ENCODE measurements at regions not wholly inside any gene's neighbourhood (a gene's known extent, or its start where the extent isn't known, plus 50 kb on each side); places are given as distances from the start of the nearest gene placed in this dataset.
"Not testable (repeated sequence)": the region's sequence is repeated elsewhere in the genome, so short reads cannot be mapped to it uniquely, and the experiment has no call there.

DNA sequence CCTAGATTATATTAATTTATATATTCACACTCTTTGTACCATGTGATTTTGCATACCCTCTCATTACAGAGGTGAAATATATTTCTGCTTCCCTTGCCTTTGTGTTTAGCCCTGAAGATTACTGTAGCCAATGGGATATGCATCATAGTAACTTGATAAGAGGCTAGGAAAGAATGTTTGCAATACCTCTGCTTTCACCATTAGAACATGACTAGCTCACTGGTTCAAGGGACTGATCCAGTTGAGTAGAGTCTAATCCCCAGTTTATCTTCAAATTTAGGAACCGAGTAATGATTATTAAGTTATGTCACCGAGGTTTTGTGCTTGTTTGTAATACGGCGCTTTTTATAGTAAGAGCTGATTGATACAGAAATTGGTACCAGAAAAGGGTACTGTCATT is 552.6 kb upstream of the GJE1 start:
- DNase-seq (ENCODE audit: low spot score): no peak

DNA sequence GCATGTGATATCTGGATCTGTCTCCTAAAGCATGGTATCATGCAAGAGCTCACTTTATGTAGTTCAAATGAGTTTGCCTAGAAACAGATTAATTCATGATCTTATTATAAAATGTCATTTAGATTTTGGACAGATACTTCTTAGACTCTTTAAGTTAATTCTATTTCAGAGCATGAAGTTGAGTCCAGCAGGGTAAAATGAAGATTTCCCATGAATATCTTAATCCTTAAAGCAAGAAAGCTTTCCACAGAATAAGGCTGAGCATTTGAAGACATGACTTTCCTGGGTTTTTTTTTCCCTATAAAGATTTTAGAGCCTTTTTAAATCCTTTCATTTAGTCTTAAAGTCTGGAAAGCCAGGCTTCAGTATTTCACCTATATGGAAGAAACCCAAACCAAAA is 556.0 kb upstream of the GJE1 start:
- DNase-seq (ENCODE audit: low spot score): no peak

DNA sequence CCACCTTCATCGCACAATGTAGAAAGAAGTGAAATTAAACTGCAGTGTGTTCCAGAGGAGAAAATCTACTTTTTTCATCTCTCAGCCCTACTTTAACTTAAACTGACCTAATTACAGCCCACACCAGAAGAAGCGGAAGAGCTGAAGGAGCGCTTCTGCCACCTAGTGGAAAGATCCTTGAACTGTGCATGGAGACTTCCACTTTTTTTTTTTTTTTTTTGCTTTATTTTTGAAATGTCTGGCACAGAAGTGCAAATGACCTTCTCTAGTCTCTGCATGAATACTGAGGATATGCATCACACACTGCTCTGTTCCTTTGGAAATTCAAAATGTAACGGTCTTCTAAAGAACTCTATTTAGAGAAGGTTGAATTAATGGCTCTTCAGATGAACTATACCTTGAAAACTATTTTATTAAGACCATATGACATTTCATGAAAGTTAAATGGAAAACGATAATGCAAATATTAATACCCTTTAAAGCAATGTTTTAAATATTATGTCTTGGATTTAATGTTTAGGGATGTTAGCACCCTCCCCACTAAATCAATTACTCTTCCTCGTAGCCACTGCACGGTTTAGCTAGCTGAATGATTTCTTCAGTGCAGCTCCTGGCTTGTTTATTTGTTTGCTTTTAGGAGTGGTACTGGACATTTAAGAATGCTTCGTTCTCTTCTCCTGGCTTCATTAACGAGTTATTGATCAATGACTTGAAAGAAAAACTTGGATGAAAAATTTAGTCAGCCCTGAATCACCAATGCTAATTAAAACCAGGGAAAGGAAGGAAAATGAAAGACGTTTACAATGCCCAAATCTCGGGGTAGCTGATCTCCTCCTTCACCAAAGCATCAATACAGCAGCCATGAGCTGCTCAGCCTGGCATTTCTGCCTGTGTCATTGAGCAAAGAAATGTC is 569.6 kb upstream of the GJE1 start:
- DNase-seq (ENCODE audit: low spot score): peak; percentile 89

- peak; percentile 48 for DNase-seq (ENCODE audit: low spot score)
Observed at GRCh38 chr6:141562186-141562811, 570.4 kb upstream of the GJE1 start.

DNA sequence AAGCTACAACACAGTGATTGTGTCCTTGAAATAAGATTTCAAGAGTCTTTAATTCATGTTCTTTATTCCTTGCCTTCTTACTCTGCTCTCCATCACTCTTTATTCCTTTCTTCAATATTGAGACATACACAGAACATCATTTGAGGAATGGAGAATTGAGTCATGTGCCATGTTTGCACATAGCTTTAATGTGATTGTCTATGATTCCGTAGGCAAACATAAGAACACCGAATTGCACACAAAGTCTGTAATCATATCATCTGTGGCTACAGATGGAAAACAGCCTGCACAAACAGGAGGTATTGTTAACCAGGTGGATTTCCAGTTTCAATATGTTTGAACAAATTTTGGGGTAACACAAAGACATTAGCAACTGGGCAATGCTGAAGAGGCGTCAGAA is 571.6 kb upstream of the GJE1 start:
- DNase-seq (ENCODE audit: low spot score): no peak

GRCh38 chr6:141552463-141552862 is 580.3 kb upstream of the GJE1 start:
- DNase-seq (ENCODE audit: low spot score): peak; percentile 95

- no peak for DNase-seq (ENCODE audit: low spot score)
Observed at GRCh38 chr6:141552031-141552430, 580.7 kb upstream of the GJE1 start.

GRCh38 chr6:141551318-141551717 is 581.4 kb upstream of the GJE1 start:
- DNase-seq (ENCODE audit: low spot score): no peak

- no peak for DNase-seq (ENCODE audit: low spot score)
Observed at GRCh38 chr6:141550471-141550870, 582.3 kb upstream of the GJE1 start.

DNA sequence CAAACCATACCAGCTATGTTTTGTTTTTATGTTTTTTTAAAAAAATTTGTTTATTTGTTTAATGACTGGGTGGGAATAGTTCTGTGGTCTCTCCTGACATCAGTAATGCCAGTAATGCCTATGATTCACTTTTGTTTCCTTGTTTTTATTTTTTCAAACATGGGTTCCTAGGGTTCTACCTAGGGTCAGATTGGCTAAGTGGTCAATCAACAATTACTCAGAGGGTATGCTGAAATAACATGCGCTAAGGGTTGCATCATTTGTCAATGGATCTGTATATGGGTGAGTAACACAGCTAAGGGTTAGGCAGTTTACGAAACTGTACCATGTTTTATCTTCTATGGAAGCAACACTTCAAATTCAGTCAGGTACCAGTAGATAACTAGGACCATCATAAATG is 583.8 kb upstream of the GJE1 start:
- no peak for DNase-seq (ENCODE audit: low spot score)

GRCh38 chr6:141541581-141542324 is 591.0 kb upstream of the GJE1 start:
- DNase-seq (ENCODE audit: low spot score): peak; percentile 21

- no peak for DNase-seq (ENCODE audit: low spot score)
Observed at GRCh38 chr6:141540207-141540606, 592.5 kb upstream of the GJE1 start.

- DNase-seq (ENCODE audit: low spot score): no peak
Observed at GRCh38 chr6:141539617-141540016, 593.1 kb upstream of the GJE1 start.

DNA sequence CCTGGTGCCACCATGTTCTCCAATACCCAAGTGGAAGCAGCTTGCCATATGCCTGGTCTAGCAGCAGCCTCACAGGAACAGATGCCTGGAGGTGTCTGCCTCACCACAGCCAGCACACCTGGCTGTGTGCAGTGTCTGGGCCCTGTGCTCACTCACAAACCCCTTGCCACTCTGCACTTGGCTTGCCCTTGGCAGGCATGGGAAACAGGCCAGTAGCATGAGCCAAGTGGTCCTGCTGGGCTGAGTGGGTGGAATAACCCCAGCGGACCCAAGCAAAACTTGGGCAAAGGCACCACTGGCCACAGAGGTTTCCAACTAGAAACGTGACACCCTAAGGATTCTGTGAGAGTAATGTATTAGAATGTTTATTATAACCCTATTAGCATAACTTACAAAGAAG is 600.5 kb upstream of the GJE1 start:
- no peak for DNase-seq (ENCODE audit: low spot score)

GRCh38 chr6:141531040-141531439 is 601.7 kb upstream of the GJE1 start:
- no peak for DNase-seq (ENCODE audit: low spot score)

DNA sequence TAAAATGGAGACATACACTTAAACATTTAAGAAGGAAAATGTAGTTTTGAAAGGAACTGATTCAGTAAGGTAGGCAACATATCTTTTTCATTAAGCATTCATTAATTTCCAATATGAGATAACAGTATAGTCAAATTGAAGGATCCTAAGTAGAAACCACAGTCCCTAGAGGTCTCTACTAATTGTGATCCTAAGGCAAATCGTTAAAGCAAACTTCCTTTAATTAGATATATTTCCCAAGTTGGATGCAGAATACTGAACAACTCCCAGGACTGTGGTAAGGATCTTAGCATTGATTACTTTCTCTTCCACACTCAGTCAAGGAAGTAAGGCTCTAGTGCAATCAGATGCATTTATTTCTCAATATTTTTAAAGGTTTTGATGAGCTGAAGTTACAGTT is 604.1 kb upstream of the GJE1 start:
- DNase-seq (ENCODE audit: low spot score): no peak

DNA sequence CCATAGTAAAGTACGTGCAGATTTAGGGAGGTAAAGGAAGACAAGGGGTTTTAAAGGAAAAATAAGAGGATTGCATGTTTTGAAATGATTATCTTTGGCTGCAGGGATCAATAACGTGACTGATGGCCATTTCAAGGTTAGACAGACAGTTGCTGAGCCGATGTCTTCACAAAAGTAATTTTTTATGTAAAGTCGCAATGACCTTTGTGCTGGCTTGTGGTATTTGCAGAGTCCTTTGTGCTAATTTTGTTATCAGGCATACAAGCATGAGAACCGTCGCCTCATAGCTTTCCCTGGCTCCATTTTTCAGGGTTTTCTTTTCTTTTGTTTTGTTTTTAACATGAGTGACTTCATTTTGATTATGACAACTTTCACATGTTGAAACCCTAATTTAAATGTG is 605.7 kb upstream of the GJE1 start:
- DNase-seq (ENCODE audit: low spot score): no peak

GRCh38 chr6:141521440-141521839 is 611.3 kb upstream of the GJE1 start:
- no peak for DNase-seq (ENCODE audit: low spot score)

GRCh38 chr6:141513830-141514229 is 618.9 kb upstream of the GJE1 start:
- DNase-seq (ENCODE audit: low spot score): no peak

DNA sequence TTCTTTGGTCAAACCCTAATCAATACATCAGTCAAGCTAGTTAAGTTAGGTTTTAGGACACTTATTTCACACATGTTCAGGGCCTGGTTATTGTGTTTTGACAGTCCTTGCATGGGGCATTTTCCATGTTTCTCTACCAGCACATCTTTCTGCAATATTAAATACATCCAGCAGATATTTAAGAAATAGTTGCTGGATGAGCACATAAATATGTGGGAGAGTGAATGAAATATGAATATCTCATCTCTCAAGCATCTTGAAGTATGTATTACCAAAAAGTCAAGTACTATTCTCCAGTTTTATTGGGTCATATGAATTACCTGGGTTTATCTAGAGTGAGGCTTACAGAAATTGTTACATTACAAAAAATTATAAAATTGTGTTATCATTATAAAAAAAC is 621.9 kb upstream of the GJE1 start:
- no peak for DNase-seq (ENCODE audit: low spot score)

DNA sequence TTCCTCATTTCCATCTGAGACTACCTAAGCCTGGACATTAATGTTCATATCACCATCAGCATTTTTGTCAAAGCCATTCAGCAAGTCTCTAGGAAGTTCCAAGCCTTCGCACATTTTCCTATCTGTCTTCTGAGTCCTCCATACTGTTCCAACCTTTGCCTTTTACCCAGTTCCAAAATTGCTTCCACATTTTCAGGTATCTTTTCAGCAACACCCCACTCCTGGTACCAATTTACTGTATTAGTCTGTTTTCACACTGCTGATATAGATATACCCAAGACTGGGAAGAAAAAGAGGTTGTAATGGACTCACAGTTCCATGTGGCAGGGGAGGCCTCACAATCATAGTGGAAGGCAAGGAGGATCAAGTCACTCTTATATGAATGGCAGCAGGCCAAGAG is 626.7 kb upstream of the GJE1 start:
- not testable (repeated sequence) for DNase-seq (ENCODE audit: low spot score)

DNA sequence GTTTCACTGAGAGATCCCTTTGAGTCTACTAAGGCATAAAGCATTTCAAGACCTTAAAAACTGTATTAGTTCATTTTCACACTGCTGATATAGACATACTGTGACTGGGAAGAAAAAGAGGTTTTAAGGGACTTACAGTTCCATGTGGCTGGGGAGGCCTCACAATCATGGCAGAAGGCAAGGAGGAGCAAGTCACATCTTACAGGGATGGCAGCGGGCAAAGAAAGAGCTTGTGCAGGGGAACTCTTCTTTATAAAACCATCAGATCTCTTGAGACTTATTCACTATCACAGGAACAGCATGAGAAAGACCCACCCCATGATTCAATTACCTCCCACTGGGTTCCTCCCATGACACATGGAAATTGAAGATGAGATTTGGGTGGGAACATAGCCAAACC is 628.4 kb upstream of the GJE1 start:
- not testable (repeated sequence) for DNase-seq (ENCODE audit: low spot score)

GRCh38 chr6:141501616-141502015 is 631.1 kb upstream of the GJE1 start:
- DNase-seq (ENCODE audit: low spot score): no peak

All from kidney capillary endothelial cell (primary cell).